Liver (tissue), 3 donors: ENCODE measurements at regions not wholly inside any gene's neighbourhood (a gene's known extent, or its start where the extent isn't known, plus 50 kb on each side); places are given as distances from the start of the nearest gene placed in this dataset.

Source experiments
- ATF3 ChIP-seq: IDR thresholded peaks from 2 replicates; pipeline ENCODE4 v1.6.1; 2016; ENCODE audit warnings: antibody characterized with exemption
- CTCF ChIP-seq: fragments of 150-350 bp; IDR thresholded peaks from 2 replicates; pipeline ENCODE4 v1.5.1; 2017; ENCODE audit warnings: improper control_type of control experiment, low read depth, low read length; ENCODE audit not compliant: missing input control
- EGR1 ChIP-seq, 2 donors: IDR thresholded peaks; 2 replicates each; pipeline ENCODE4 v1.6.1; 2016 to 2018; ENCODE audit warnings: antibody characterized with exemption in 2 of 2, low read depth in 2 of 2
- HNF4A ChIP-seq, 2 donors: conservative IDR thresholded peaks; 2 replicates each; pipeline ENCODE4 v1.6.1; 2016; ENCODE audit warnings: antibody characterized with exemption in 2 of 2, mild to moderate bottlenecking in 2 of 2
- JUND ChIP-seq, 2 donors: IDR thresholded peaks; 2 replicates each; pipeline ENCODE4 v1.6.1; 2016; ENCODE audit warnings: antibody characterized with exemption in 2 of 2
- REST ChIP-seq: IDR thresholded peaks from 2 replicates; pipeline ENCODE4 v1.6.1; 2016; ENCODE audit warnings: antibody characterized with exemption, mild to moderate bottlenecking
- RXRA ChIP-seq, 2 donors: IDR thresholded peaks; 2 replicates each; pipeline ENCODE4 v1.6.1; 2017 to 2018; ENCODE audit warnings: antibody characterized with exemption in 2 of 2, mild to moderate bottlenecking in 1 of 2
- YY1 ChIP-seq: IDR thresholded peaks from 2 replicates; pipeline ENCODE4 v1.6.1; 2016; ENCODE audit warnings: antibody characterized with exemption, mild to moderate bottlenecking
- donor health status: healthy.
- donor health status: healthy.

- no peak for TF ChIP-seq CTCF
- TF ChIP-seq REST = no peak
- TF ChIP-seq JUND (IDR thresholded peaks at IDR 0.05) = no peak
- no peak for TF ChIP-seq ATF3
- no peak for TF ChIP-seq YY1
- TF ChIP-seq HNF4A (conservative IDR thresholded peaks at IDR 0.05) = no peak
- TF ChIP-seq RXRA (IDR thresholded peaks at IDR 0.05) = no peak
- TF ChIP-seq EGR1 (IDR thresholded peaks at IDR 0.05; ENCODE audit: low read depth in 2 of 2) = no peak
Observed at GRCh38 chr3:22443571-22444233, 692.7 kb upstream of the ZNF385D start.
